Neural progenitor cell (in vitro differentiated cells): ENCODE measurements at regions not wholly inside any gene's neighbourhood (a gene's known extent, or its start where the extent isn't known, plus 50 kb on each side); places are given as distances from the start of the nearest gene placed in this dataset.
A peak's percentile ranks its signal among the peaks of the same experiment; 100 is the strongest.

ENCODE experiments used
- DNase-seq: peaks from one replicate; pipeline ENCODE4 v3.0.0-alpha.2; 2016; ENCODE audit warnings: low spot score
- H2AFZ ChIP-seq: fragments of 200-600 bp; sonication (generic); replicated peaks from 2 replicates; pipeline ENCODE4 v1.6.1; 2016; ENCODE audit warnings: antibody characterized with exemption
- H3F3A ChIP-seq: fragments of 200-600 bp; sonication (generic); 2 replicates; pipeline ENCODE4 v1.6.1; 2016; ENCODE audit warnings: antibody characterized with exemption, low read depth
- H3K27ac ChIP-seq: fragments of 200-600 bp; sonication (generic); 2 replicates; pipeline ENCODE4 v1.5.1; 2016; ENCODE audit warnings: mild to moderate bottlenecking
- H3K27me3 ChIP-seq: fragments of 200-600 bp; sonication (generic); 2 replicates; pipeline ENCODE4 v1.6.1; 2016; ENCODE audit warnings: mild to moderate bottlenecking, moderate library complexity
- H3K36me3 ChIP-seq: fragments of 200-600 bp; sonication (generic); 2 replicates; pipeline ENCODE4 v1.5.1; 2016
- H3K4me1 ChIP-seq: fragments of 200-600 bp; sonication (generic); 2 replicates; pipeline ENCODE4 v1.6.1; 2016; ENCODE audit warnings: mixed run types
- H3K4me2 ChIP-seq: fragments of 200-600 bp; sonication (generic); 2 replicates; pipeline ENCODE4 v1.6.1; 2016
- H3K4me3 ChIP-seq: fragments of 200-600 bp; sonication (generic); 2 replicates; pipeline ENCODE4 v1.5.1; 2016
- H3K79me2 ChIP-seq: fragments of 200-600 bp; sonication (generic); 2 replicates; pipeline ENCODE4 v1.6.1; 2016; ENCODE audit warnings: low read depth
- H3K9ac ChIP-seq: fragments of 200-600 bp; sonication (generic); 2 replicates; pipeline ENCODE4 v1.6.1; 2016
- H3K9me3 ChIP-seq: fragments of 200-600 bp; sonication (generic); 2 replicates; pipeline ENCODE4 v1.5.1; 2016; ENCODE audit warnings: low read depth
- H4K20me1 ChIP-seq: fragments of 200-600 bp; sonication (generic); 2 replicates; pipeline ENCODE4 v1.6.1; 2016; ENCODE audit warnings: low read depth
- H3K27ac Mint-ChIP-seq: 3 replicates; pipeline ENCODE4 v1.8.0; 2021; ENCODE audit warnings: mixed read lengths
- H3K27me3 Mint-ChIP-seq: 2 replicates; pipeline ENCODE4 v1.8.0; 2022; ENCODE audit warnings: low read depth, mild to moderate bottlenecking, inconsistent platforms, moderate library complexity, mixed read lengths; ENCODE audit not compliant: insufficient read depth
- H3K36me3 Mint-ChIP-seq: 3 replicates; pipeline ENCODE4 v1.8.0; 2021; ENCODE audit warnings: mixed read lengths
- H3K4me1 Mint-ChIP-seq: 3 replicates; pipeline ENCODE4 v1.8.0; 2021; ENCODE audit warnings: mixed read lengths
- H3K4me3 Mint-ChIP-seq: 3 replicates; pipeline ENCODE4 v1.8.0; 2021; ENCODE audit warnings: mild to moderate bottlenecking, moderate library complexity, mixed read lengths
- H3K9me3 Mint-ChIP-seq: 3 replicates; pipeline ENCODE4 v1.8.0; 2020; ENCODE audit warnings: mixed read lengths
- EZH2 ChIP-seq: fragments of 200-600 bp; sonication (generic); IDR thresholded peaks from 2 replicates; pipeline ENCODE4 v1.6.1; 2017; ENCODE audit warnings: antibody characterized with exemption, mild to moderate bottlenecking, moderate library complexity
- EZH2phosphoT487 ChIP-seq: fragments of 200-600 bp; sonication (generic); IDR thresholded peaks from 2 replicates; pipeline ENCODE4 v1.6.1; 2017; ENCODE audit warnings: antibody characterized with exemption
- TF ChIP-seq, protein P1 (sequence below): fragments of 200-600 bp; sonication (generic); IDR thresholded peaks from 2 replicates; pipeline ENCODE4 v1.5.1; 2017; ENCODE audit warnings: antibody characterized with exemption, mild to moderate bottlenecking

DNA sequence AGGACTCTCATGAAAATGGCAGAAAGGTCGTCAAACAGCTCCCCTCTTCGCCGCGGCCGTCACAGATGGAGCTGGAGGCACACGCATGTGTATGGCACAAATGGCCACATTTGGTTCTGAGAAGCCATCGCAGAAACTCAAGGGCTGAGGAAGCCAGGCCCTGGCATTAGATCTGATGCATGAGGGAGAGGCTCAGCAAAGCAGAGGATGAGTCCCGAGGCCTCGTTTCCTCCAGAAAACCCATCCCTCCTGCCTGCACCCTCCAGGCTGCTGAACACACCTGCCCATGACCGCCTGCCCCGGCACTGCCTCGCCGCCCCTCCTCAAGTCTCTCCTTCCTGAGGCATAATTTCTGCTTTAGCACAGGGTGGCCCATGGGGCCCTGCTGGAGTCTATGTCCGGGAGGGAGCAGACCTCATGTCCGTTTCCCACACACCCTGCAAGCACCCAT, 240.3 kb downstream of the DLL1 start:
- H3K9ac ChIP-seq, result no peak overlapping the region
- no peak overlapping the region for H3K27ac ChIP-seq
- Mint-ChIP-seq H3K27ac (no peak overlapping the region), H3K36me3 (no peaks in the 10 kb centered on the region), H3K9me3 (peaks cover 10% of the 10 kb centered on the region), H3K4me3 (no peak overlapping the region), H3K27me3 (peaks cover 17% of the 10 kb centered on the region), H3K4me1 (no peaks in the 10 kb centered on the region)
- H3K4me2 ChIP-seq, result no peak overlapping the region
- no peaks in the 10 kb centered on the region for H3K79me2 ChIP-seq
- no peaks in the 10 kb centered on the region for H3F3A ChIP-seq
- no peaks in the 10 kb centered on the region for H3K9me3 ChIP-seq
- H3K4me1 ChIP-seq, result no peaks in the 10 kb centered on the region
- no peak for TF ChIP-seq EZH2
- no peak for TF ChIP-seq EZH2phosphoT487
- TF ChIP-seq, protein P1, sequence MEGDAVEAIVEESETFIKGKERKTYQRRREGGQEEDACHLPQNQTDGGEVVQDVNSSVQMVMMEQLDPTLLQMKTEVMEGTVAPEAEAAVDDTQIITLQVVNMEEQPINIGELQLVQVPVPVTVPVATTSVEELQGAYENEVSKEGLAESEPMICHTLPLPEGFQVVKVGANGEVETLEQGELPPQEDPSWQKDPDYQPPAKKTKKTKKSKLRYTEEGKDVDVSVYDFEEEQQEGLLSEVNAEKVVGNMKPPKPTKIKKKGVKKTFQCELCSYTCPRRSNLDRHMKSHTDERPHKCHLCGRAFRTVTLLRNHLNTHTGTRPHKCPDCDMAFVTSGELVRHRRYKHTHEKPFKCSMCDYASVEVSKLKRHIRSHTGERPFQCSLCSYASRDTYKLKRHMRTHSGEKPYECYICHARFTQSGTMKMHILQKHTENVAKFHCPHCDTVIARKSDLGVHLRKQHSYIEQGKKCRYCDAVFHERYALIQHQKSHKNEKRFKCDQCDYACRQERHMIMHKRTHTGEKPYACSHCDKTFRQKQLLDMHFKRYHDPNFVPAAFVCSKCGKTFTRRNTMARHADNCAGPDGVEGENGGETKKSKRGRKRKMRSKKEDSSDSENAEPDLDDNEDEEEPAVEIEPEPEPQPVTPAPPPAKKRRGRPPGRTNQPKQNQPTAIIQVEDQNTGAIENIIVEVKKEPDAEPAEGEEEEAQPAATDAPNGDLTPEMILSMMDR, result no peak
- no peak overlapping the region for H2AFZ ChIP-seq
- no peaks in the 10 kb centered on the region for H3K27me3 ChIP-seq
- DNase-seq, result no peak
- H3K36me3 ChIP-seq, result no peaks in the 10 kb centered on the region
- no peak overlapping the region for H3K4me3 ChIP-seq
- no peaks in the 10 kb centered on the region for H4K20me1 ChIP-seq

DNA sequence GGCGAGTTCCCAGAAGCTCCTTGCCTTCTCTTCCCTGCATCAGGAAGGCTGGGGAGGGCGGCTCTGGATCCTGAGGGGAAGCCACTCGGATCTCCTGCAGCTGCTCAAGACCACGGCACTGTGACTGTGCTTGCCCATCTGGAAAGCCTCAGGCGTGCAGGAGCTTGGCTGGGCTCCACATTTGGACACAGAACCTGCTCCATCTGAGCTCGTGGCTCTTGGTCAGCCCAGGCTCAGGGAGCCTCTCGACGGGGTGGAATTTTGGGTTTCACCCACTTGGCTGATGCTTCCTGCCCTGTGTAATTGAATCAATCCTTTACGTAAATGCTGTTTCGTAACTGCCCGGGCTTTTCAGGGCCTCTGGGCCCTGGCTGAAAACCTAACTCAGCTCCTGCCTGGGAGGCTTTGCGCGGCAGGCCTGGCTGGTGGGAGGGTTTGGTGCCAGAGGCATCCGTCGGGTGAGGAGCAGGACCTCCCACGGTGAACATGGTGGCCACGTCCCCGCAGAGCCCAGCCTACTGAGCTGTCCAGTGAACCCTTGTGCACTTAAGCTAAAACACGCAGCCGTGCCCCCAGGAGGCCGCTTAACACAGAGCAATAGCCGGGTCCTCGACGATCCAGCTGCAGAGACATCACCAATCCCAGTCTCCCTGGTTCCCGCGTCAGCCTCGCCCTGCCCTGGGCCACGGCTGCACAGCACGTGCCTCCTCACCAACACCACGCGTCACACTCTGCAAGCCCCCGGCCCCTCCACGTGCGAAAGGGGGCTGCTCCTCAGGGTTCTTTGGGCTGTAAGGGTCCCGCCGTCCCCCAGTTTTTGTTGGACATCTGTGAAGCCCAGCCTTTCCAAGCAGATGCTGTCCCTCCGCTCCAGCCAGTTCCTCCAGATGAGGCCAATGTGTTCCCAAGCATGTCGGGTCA, 241.0 kb downstream of the DLL1 start:
- H3K9me3 Mint-ChIP-seq, result peaks cover 8% of the 10 kb centered on the region

DNA sequence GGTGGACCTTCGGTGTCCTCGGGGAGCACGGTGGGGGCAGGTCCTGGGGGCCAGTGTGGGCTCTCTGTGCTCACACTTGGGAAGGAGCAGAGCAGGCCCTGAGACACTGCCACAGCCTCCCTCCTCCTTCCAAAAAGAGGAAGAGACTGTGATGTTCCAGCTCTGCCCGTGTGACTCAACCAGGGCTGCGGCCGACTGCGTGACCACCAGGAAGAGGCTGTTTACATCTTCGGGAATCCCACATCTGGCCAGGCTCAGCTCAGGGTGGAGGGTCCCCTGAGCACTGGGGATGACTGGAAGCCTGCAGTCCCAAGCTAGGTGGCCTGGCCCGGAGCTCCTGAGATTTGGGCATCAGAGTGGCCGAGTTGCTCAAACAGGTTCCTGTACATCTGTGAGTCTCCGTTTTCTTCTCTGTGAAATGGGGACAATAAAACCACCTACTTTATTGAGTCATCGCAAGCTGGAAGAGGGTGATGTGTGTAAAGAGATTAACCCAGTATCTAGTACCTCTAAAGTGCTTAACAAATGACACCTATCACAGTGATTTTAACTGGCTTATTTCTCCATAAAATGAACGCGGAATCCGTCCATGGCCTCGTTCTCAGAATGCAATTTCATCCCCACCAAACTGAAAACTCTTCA, 242.1 kb downstream of the DLL1 start:
- no peaks in the 10 kb centered on the region for H3K4me1 ChIP-seq
- H3K27me3 Mint-ChIP-seq, result peaks cover 14% of the 10 kb centered on the region

More for the DNA sequence above, 241.0 kb downstream of the DLL1 start:
- Mint-ChIP-seq H3K4me1 (no peaks in the 10 kb centered on the region), H3K36me3 (no peaks in the 10 kb centered on the region), H3K27me3 (peaks cover 17% of the 10 kb centered on the region), H3K4me3 (no peak overlapping the region), H3K27ac (no peak overlapping the region)
- Histone ChIP-seq H3K4me1 (no peaks in the 10 kb centered on the region), H2AFZ (no peak overlapping the region), H4K20me1 (no peaks in the 10 kb centered on the region), H3K4me2 (no peak overlapping the region), H3K79me2 (no peaks in the 10 kb centered on the region), H3K9me3 (no peaks in the 10 kb centered on the region), H3K36me3 (no peaks in the 10 kb centered on the region), H3K27ac (no peak overlapping the region), H3K27me3 (no peaks in the 10 kb centered on the region), H3F3A (no peaks in the 10 kb centered on the region), H3K4me3 (no peak overlapping the region), H3K9ac (no peak overlapping the region)
- no peak for DNase-seq
- TF ChIP-seq EZH2 (no peak), EZH2phosphoT487 (no peak)
- TF ChIP-seq, protein P1, result no peak

More for the DNA sequence above, 242.1 kb downstream of the DLL1 start:
- H4K20me1 ChIP-seq, result no peaks in the 10 kb centered on the region
- H3K36me3 Mint-ChIP-seq, result no peaks in the 10 kb centered on the region
- no peak for DNase-seq
- H3F3A ChIP-seq, result no peaks in the 10 kb centered on the region
- TF ChIP-seq EZH2 (no peak), EZH2phosphoT487 (no peak)
- TF ChIP-seq, protein P1, result no peak
- no peak overlapping the region for H3K27ac ChIP-seq
- H3K9ac ChIP-seq, result no peak overlapping the region
- no peaks in the 10 kb centered on the region for H3K79me2 ChIP-seq
- no peak overlapping the region for H3K4me3 ChIP-seq
- H3K27me3 ChIP-seq, result no peaks in the 10 kb centered on the region
- H2AFZ ChIP-seq, result no peak overlapping the region
- peaks cover 8% of the 10 kb centered on the region for H3K9me3 Mint-ChIP-seq
- H3K4me3 Mint-ChIP-seq, result no peak overlapping the region
- H3K4me1 Mint-ChIP-seq, result no peaks in the 10 kb centered on the region
- no peaks in the 10 kb centered on the region for H3K36me3 ChIP-seq
- no peaks in the 10 kb centered on the region for H3K9me3 ChIP-seq
- H3K4me2 ChIP-seq, result no peak overlapping the region
- H3K27ac Mint-ChIP-seq, result peak overlapping the region; percentile 64
